ENCODE measurements at regions not wholly inside any gene's neighbourhood (a gene's known extent, or its start where the extent isn't known, plus 50 kb on each side); places are given as distances from the start of the nearest gene placed in this dataset.

DNA sequence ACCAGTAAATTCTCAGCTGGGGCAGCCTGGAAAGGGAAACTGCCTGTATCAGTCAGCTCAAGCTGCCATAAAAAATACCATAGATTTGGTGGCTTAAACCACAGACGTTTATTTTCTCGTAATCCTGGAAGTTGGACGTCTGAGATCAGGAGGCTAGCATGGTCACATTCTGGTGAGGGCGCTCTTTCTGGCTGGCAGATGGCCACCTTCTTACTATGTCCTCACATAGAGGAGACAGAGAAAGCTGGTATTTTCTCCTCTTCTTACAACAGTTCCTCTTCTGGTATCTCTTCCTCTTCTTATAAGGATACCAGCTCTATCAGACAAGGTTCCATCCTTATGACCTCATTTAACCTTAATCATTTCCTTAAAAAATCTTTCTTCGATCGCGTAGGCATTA lies 50.5 kb upstream of the RFX3 start:
- TF ChIP-seq POLR2A (IDR thresholded peaks at IDR 0.05): no peak
- TF ChIP-seq, protein P1, sequence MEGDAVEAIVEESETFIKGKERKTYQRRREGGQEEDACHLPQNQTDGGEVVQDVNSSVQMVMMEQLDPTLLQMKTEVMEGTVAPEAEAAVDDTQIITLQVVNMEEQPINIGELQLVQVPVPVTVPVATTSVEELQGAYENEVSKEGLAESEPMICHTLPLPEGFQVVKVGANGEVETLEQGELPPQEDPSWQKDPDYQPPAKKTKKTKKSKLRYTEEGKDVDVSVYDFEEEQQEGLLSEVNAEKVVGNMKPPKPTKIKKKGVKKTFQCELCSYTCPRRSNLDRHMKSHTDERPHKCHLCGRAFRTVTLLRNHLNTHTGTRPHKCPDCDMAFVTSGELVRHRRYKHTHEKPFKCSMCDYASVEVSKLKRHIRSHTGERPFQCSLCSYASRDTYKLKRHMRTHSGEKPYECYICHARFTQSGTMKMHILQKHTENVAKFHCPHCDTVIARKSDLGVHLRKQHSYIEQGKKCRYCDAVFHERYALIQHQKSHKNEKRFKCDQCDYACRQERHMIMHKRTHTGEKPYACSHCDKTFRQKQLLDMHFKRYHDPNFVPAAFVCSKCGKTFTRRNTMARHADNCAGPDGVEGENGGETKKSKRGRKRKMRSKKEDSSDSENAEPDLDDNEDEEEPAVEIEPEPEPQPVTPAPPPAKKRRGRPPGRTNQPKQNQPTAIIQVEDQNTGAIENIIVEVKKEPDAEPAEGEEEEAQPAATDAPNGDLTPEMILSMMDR (IDR thresholded peaks at IDR 0.05): no peak
